K562 (cell line): ENCODE measurements at regions not wholly inside any gene's neighbourhood (a gene's known extent, or its start where the extent isn't known, plus 50 kb on each side); places are given as distances from the start of the nearest gene placed in this dataset.

Source experiments
- ATAC-seq: fragments of 200-7000 bp; cut with Tn5 transposase; 3 replicates; pipeline ENCODE4 v1.9.1; 2020; ENCODE audit warnings: moderate library complexity
- BruUV-seq: library from RNA; stranded (reverse); fragments of 400-500 nt; replicated peaks from 2 replicates; lab custom pipeline; 2021; lab: Mats Ljungman, UMichigan
- CTCF ChIA-PET: fragments of 300-600 bp; formaldehyde crosslinking; extraction: SDS; loops from one replicate; lab custom pipeline; 2021; ENCODE audit warnings: low intra/inter-chr PET ratio; lab: Yijun Ruan, JAX
- POLR2A ChIA-PET: fragments of 300-600, 350-650 bp; sonication (Branson Sonifier 250); formaldehyde crosslinking; extraction: SDS; loops from one replicate; lab custom pipeline; 2021; ENCODE audit warnings: antibody characterized with exemption, inconsistent platforms; lab: Yijun Ruan, JAX
- DNase-seq, 4 experiments: peaks; one replicate each; pipeline versions ENCODE4 v3.0.0 to v3.0.0-alpha.2; 2011 to 2018; ENCODE audit warnings: low spot score in 3 of 4, mixed read lengths in 3 of 4; ENCODE audit errors: extremely low read depth in 1 of 4
- FAIRE-seq: peaks from 2 replicates; lab custom pipeline; 2011; peaks lifted over from hg19 to GRCh38; lab: Jason Lieb, UNC
- H2AFZ ChIP-seq: 2 replicates; pipeline ENCODE4 v1.6.0; 2011; ENCODE audit warnings: low read depth, low read length, control low read depth, inconsistent platforms
- H3K27ac ChIP-seq: fragments of 200-600 bp; 3 replicates; pipeline ENCODE4 v1.8.0; 2011; ENCODE audit warnings: low read depth, mild to moderate bottlenecking, control low read depth, inconsistent platforms, low read length, moderate library complexity, mixed read lengths; ENCODE audit errors: extremely low read depth
- H3K27me3 ChIP-seq, 2 experiments: fragments of 300-600 bp in 1 of 2; 2 replicates in 1 of 2; 3 replicates in 1 of 2; pipeline versions ENCODE4 v1.6.0 to v1.8.0; 2011; ENCODE audit warnings: inconsistent platforms in 2 of 2, low read length in 2 of 2, mild to moderate bottlenecking in 1 of 2, mixed read lengths in 1 of 2, moderate library complexity in 1 of 2; ENCODE audit not compliant: control insufficient read depth in 2 of 2, insufficient read depth in 2 of 2
- H3K36me3 ChIP-seq: fragments of 300-600 bp; 3 replicates; pipeline ENCODE4 v1.8.0; 2011; ENCODE audit warnings: mild to moderate bottlenecking, low read length, inconsistent platforms; ENCODE audit not compliant: control insufficient read depth, insufficient read depth
- H3K4me1 ChIP-seq, 2 experiments: fragments of 200-600 bp in 1 of 2; replicated peaks in 1 of 2; 2 replicates in 1 of 2; 3 replicates in 1 of 2; pipeline versions ENCODE4 v1.5.1 to v1.8.0; 2011; ENCODE audit warnings: inconsistent platforms in 2 of 2, low read length in 2 of 2, mild to moderate bottlenecking in 1 of 2, mixed read lengths in 1 of 2, moderate library complexity in 1 of 2; ENCODE audit not compliant: control insufficient read depth in 2 of 2, insufficient read depth in 2 of 2
- H3K4me2 ChIP-seq: 2 replicates; pipeline ENCODE4 v1.6.1; 2011; ENCODE audit warnings: low read length, control low read depth, inconsistent platforms, mixed read lengths; ENCODE audit not compliant: insufficient read depth
- H3K4me3 ChIP-seq: fragments of 200-600 bp; sonication (generic), shearing (Covaris generic); 2 replicates; pipeline ENCODE4 v1.5.1; 2016; ENCODE audit warnings: control low read depth, inconsistent platforms
- H3K79me2 ChIP-seq: fragments of 200-600 bp; 3 replicates; pipeline ENCODE4 v1.8.0; 2011; ENCODE audit warnings: low read length, inconsistent platforms; ENCODE audit not compliant: control insufficient read depth, insufficient read depth
- H3K9ac ChIP-seq, 2 experiments: 2 replicates each; pipeline versions ENCODE4 v1.6.0 to v1.6.1; 2011; ENCODE audit warnings: low read depth in 2 of 2, low read length in 2 of 2, control low read depth in 1 of 2, inconsistent platforms in 1 of 2, mild to moderate bottlenecking in 1 of 2, mixed read lengths in 1 of 2; ENCODE audit not compliant: insufficient read depth in 1 of 2
- H3K9me1 ChIP-seq: one replicate; pipeline ENCODE4 v1.6.0; 2011; ENCODE audit warnings: inconsistent platforms, mild to moderate bottlenecking, low read length, moderate library complexity; ENCODE audit not compliant: control insufficient read depth, insufficient read depth
- H3K9me3 ChIP-seq: replicated peaks from 2 replicates; pipeline ENCODE4 v1.5.1; 2011; ENCODE audit warnings: low read depth, low read length, inconsistent platforms; ENCODE audit not compliant: control insufficient read depth, insufficient read depth
- H4K20me1 ChIP-seq: replicated peaks from 2 replicates; pipeline ENCODE4 v1.6.1; 2011; ENCODE audit warnings: low read length, inconsistent platforms, mixed read lengths; ENCODE audit not compliant: control insufficient read depth, insufficient read depth
- ATF7 ChIP-seq: fragments of 450-650 bp; IDR thresholded peaks from 2 replicates; pipeline ENCODE4 v1.7.1; 2014; ENCODE audit warnings: mild to moderate bottlenecking, moderate library complexity
- GATA2 ChIP-seq: sonication (generic); formaldehyde crosslinking; IDR thresholded peaks from 2 replicates; pipeline ENCODE4 v1.4.0; 2020; ENCODE audit warnings: mild to moderate bottlenecking, missing genetic modification reagents
- ILK ChIP-seq: fragments of 450-650 bp; IDR thresholded peaks from 2 replicates; pipeline ENCODE4 v1.6.1; 2016; ENCODE audit warnings: missing genetic modification characterization, low read depth, mild to moderate bottlenecking, missing compliant biosample characterization, moderate library complexity, borderline replicate concordance
- NFXL1 ChIP-seq: fragments of 450-650 bp; formaldehyde crosslinking; IDR thresholded peaks from 2 replicates; pipeline ENCODE4 v1.4.0; 2021; ENCODE audit warnings: mild to moderate bottlenecking
- PHF21A ChIP-seq: fragments of 450-650 bp; IDR thresholded peaks from 2 replicates; pipeline ENCODE4 v1.6.1; 2017; ENCODE audit warnings: low read depth, borderline replicate concordance
- TEAD2 ChIP-seq: fragments of 450-650 bp; IDR thresholded peaks from 2 replicates; pipeline ENCODE4 v1.6.1; 2016; ENCODE audit warnings: missing genetic modification characterization, control low read depth, missing compliant biosample characterization
- ZBTB8A ChIP-seq: fragments of 450-650 bp; IDR thresholded peaks from 2 replicates; pipeline ENCODE4 v1.6.1; 2018; ENCODE audit warnings: mild to moderate bottlenecking, moderate library complexity; ENCODE audit not compliant: partially characterized antibody
- ZNF239 ChIP-seq: fragments of 250-450 bp; sonication (Bioruptor Pico); IDR thresholded peaks from 2 replicates; pipeline ENCODE4 v1.4.0; 2020; ENCODE audit warnings: mild to moderate bottlenecking
- WGBS: fragments of 100-300 bp; shearing (Covaris generic); methylation state at CpG from one replicate; pipeline ENCODE4 v1.1.6; 2016; ENCODE audit warnings: low coverage, mixed read lengths; ENCODE audit not compliant: insufficient coverage; ENCODE audit errors: missing lambda C conversion rate; 5-methylcytosine and 5-hydroxymethylcytosine counted together
- in situ Hi-C: fragments of 300-500 bp; cut with MboI; formaldehyde crosslinking; loops from 4 replicates; pipeline ENCODE4 v1.15.0; 2018; ENCODE audit warnings: inconsistent platforms, mixed read lengths
- intact Hi-C: fragments of 100-400 bp; cut with micrococcal nuclease; formaldehyde crosslinking; loops from 2 replicates; pipeline ENCODE4 v1.14.2; 2022
- TF ChIP-seq, protein P1 (sequence below): sonication (generic); formaldehyde crosslinking; IDR thresholded peaks from 2 replicates; pipeline ENCODE4 v1.9.0; 2022; ENCODE audit warnings: mild to moderate bottlenecking, missing genetic modification reagents
- TF ChIP-seq, protein P2 (sequence below): sonication (generic); IDR thresholded peaks from 2 replicates; pipeline ENCODE4 v1.6.1; 2016

GRCh38 chr3:28752290-28752689, 403.7 kb upstream of the AZI2 start:
- no TSS peak for BruUV-seq
- H4K20me1 ChIP-seq: no peaks in the 10 kb centered on the region
- FAIRE-seq (no peak), DNase-seq (no peak), ATAC-seq (no peak)
- intact Hi-C loops (no loop called here), in situ Hi-C loops (no loop called here)
- no peaks in the 10 kb centered on the region for H3K27me3 ChIP-seq
- POLR2A ChIA-PET: no interaction called here
- no peaks in the 10 kb centered on the region for H3K79me2 ChIP-seq
- CTCF ChIA-PET: no interaction called here
- WGBS: 7% methylated on average over 1 of the region's 1 CpG
- H3K4me1 ChIP-seq: no peaks in the 10 kb centered on the region
- TF ChIP-seq, protein P1, sequence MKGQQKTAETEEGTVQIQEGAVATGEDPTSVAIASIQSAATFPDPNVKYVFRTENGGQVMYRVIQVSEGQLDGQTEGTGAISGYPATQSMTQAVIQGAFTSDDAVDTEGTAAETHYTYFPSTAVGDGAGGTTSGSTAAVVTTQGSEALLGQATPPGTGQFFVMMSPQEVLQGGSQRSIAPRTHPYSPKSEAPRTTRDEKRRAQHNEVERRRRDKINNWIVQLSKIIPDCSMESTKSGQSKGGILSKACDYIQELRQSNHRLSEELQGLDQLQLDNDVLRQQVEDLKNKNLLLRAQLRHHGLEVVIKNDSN (CRISPR knock-in tag): no peak
- no peak overlapping the region for H2AFZ ChIP-seq
- H3K4me3 ChIP-seq: no peak overlapping the region
- no peak overlapping the region for H3K27ac ChIP-seq
- no peaks in the 10 kb centered on the region for H3K36me3 ChIP-seq
- H3K9ac ChIP-seq: no peak overlapping the region
- no peaks in the 10 kb centered on the region for H3K9me1 ChIP-seq
- H3K9me3 ChIP-seq: no peaks in the 10 kb centered on the region; the same call in none of the 2 replicates
- H3K4me2 ChIP-seq: no peak overlapping the region

DNA sequence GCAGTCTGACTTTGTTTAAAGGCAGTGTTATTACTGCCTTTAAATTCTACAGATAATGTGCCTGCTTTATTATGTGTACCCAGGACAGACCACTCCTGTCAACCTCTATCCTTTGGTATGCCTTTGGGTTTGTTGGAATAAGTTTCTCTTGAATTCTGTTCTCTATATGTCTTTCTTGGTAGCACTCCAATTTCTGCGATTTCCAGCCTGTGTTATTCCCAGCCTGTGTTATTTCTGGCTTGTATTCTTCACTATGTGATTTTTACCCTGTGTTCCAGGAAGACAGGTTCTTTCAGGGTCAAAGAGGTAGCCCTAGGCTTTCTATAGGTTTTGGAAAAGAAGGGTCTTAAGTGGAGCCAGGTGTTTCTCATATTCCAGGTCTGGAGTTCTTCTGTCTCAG, 407.4 kb upstream of the AZI2 start:
- Histone ChIP-seq H3K27me3 (no peaks in the 10 kb centered on the region), H3K79me2 (no peaks in the 10 kb centered on the region), H3K36me3 (no peaks in the 10 kb centered on the region), H4K20me1 (no peaks in the 10 kb centered on the region), H3K4me3 (no peak overlapping the region), H2AFZ (no peak overlapping the region), H3K9me1 (no peaks in the 10 kb centered on the region), H3K9me3 (no peaks in the 10 kb centered on the region; the same call in none of the 2 replicates), H3K4me1 (no peaks in the 10 kb centered on the region), H3K4me2 (no peak overlapping the region), H3K9ac (no peak overlapping the region), H3K27ac (no peak overlapping the region)
- TF ChIP-seq ILK (tag): no peak
- no peak for TF ChIP-seq TEAD2
- no peak for TF ChIP-seq NFXL1
- no peak for TF ChIP-seq PHF21A
- TF ChIP-seq, protein P2, sequence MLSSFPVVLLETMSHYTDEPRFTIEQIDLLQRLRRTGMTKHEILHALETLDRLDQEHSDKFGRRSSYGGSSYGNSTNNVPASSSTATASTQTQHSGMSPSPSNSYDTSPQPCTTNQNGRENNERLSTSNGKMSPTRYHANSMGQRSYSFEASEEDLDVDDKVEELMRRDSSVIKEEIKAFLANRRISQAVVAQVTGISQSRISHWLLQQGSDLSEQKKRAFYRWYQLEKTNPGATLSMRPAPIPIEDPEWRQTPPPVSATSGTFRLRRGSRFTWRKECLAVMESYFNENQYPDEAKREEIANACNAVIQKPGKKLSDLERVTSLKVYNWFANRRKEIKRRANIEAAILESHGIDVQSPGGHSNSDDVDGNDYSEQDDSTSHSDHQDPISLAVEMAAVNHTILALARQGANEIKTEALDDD: no peak
- TF ChIP-seq ZBTB8A: no peak
- TF ChIP-seq GATA2: no peak
- TF ChIP-seq ZNF239 (CRISPR knock-in tag): no peak
- no peak for TF ChIP-seq ATF7
- FAIRE-seq (no peak), ATAC-seq (no peak), DNase-seq (no peak)
- in situ Hi-C loops: no loop called here
- POLR2A ChIA-PET: no interaction called here
- CTCF ChIA-PET: no interaction called here
- WGBS: 0% methylated on average over 1 of the region's 1 CpG
- intact Hi-C loops: no loop called here
- no TSS peak for BruUV-seq
